ENCODE measurements at regions not wholly inside any gene's neighbourhood (a gene's known extent, or its start where the extent isn't known, plus 50 kb on each side); places are given as distances from the start of the nearest gene placed in this dataset.
"Not testable (repeated sequence)": the region's sequence is repeated elsewhere in the genome, so short reads cannot be mapped to it uniquely, and the experiment has no call there.

DNA sequence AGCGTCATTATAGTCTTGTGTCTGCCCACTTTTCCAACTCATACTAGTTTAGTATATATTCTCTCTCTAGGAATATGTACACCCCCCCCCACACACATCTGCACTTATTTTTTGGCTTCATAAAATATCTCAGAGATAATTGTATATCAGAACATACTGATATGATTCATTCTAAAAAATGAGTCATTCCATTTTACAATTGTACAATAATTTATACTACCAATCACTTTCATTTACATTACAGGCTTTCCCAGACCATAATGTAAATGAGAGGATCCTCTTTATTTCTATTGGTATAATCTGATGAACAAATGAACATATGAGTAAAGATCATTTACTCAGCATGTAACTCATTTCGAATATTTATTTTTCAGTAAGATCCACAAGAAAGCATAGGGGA is 1842.9 kb upstream of the C9orf72 start:
- TF ChIP-seq, protein P1, sequence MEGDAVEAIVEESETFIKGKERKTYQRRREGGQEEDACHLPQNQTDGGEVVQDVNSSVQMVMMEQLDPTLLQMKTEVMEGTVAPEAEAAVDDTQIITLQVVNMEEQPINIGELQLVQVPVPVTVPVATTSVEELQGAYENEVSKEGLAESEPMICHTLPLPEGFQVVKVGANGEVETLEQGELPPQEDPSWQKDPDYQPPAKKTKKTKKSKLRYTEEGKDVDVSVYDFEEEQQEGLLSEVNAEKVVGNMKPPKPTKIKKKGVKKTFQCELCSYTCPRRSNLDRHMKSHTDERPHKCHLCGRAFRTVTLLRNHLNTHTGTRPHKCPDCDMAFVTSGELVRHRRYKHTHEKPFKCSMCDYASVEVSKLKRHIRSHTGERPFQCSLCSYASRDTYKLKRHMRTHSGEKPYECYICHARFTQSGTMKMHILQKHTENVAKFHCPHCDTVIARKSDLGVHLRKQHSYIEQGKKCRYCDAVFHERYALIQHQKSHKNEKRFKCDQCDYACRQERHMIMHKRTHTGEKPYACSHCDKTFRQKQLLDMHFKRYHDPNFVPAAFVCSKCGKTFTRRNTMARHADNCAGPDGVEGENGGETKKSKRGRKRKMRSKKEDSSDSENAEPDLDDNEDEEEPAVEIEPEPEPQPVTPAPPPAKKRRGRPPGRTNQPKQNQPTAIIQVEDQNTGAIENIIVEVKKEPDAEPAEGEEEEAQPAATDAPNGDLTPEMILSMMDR (IDR thresholded peaks at IDR 0.05; ENCODE audit: low read depth, low read length) = no peak
- H3K4me3 ChIP-seq (ENCODE audit: low read depth, low read length) = no peak overlapping the region

DNA sequence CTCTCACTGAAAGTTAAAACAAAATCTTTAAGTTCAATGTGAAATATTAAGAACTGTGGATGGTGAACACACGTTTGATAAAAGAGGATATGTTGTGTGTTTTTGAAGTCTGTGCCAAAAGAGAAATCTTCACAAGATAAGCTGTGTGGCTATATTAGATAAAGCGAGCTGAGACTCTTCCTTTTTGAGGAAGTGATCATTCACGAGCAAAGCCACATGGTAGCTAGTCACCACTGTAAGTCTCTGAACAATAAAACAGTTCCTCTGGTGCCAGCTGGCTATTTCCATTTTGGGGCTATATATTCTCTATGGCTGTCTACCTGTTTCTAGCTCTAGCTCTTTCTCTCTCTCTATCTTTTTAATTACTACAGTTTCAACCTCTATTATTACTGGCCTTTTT is 1849.2 kb upstream of the C9orf72 start:
- TF ChIP-seq, protein P1 (IDR thresholded peaks at IDR 0.05; ENCODE audit: low read depth, low read length) = no peak
- no peak overlapping the region for H3K4me3 ChIP-seq (ENCODE audit: low read depth, low read length)

DNA sequence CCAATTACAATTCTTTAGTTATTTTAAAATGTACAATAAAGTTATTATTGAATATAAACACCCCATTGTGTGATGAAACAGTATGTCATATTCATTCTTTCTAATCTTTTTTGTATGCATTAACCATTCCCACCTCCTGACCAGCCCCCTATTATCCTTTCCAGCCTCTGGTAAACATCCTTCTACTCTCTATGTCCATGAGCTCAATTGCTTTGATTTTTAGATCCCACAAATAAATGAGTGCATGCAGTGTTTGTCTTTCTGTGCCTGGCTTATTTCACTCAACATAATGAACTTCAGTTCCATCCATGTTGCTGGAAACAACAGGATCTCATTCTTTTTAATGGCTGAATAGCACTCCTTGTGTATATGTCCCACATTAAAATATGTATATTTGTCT is 1858.9 kb upstream of the C9orf72 start:
- H3K4me3 ChIP-seq (ENCODE audit: low read depth, low read length) = no peak overlapping the region
- TF ChIP-seq, protein P1 (IDR thresholded peaks at IDR 0.05; ENCODE audit: low read depth, low read length) = no peak

DNA sequence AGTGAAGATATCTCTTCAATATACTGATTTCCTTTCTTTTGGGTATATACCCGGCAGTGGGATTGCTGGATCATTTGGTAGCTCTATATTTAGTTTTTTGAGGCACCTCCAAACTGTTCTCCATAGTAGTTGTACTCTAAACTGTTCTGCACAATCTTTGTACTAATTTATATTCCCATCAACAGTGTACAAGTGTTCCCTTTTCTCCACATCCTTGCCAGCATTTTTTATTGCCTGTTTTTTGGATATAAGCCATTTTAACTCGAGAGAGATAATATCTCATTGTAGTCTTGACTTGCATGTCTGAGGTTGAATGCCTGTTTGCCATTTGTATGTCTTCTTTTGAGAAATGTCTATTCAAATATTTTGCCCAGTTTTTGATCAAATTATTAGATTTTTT is 1859.4 kb upstream of the C9orf72 start:
- H3K4me3 ChIP-seq (ENCODE audit: low read depth, low read length) = not testable (repeated sequence)

DNA sequence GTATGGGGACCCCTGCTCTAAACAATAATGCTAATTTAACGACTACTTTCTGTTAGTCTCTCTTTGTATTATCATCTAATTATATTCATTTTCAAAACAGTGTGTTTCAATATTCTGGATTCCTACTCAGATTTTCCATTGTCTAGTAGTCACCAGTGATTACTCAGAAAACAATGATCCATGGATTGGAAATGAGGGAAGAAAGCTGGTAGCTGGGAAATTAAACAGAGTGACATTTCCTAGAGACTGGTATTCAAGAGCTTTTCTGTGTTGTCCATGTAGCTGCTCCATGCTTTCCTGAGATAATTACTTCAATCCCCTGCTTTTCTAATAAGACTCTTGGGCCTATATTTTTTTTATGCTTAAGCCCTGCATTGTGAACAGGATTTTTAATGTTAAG is 1862.1 kb upstream of the C9orf72 start:
- TF ChIP-seq, protein P1 (IDR thresholded peaks at IDR 0.05; ENCODE audit: low read depth, low read length) = no peak
- H3K4me3 ChIP-seq (ENCODE audit: low read depth, low read length) = no peak overlapping the region

DNA sequence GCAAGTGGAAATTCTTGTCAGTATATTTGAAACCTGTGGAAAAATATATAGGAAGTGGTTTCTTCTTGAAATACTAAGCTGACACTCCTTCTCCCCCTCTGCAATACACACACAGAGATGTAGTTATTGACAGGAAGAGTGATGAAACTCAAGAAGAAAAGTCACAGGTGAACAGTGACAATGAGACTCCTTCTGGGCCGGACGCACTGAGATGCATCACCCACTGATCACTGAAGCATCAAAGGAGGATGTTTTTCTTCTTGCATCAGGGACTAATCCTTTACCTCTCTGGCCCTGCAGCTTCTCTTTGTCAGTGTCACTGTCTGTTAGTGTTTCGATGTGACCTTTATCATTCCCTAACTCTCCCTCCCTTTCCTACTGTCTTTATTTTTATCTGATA is 1864.2 kb upstream of the C9orf72 start:
- H3K4me3 ChIP-seq (ENCODE audit: low read depth, low read length) = no peak overlapping the region

DNA sequence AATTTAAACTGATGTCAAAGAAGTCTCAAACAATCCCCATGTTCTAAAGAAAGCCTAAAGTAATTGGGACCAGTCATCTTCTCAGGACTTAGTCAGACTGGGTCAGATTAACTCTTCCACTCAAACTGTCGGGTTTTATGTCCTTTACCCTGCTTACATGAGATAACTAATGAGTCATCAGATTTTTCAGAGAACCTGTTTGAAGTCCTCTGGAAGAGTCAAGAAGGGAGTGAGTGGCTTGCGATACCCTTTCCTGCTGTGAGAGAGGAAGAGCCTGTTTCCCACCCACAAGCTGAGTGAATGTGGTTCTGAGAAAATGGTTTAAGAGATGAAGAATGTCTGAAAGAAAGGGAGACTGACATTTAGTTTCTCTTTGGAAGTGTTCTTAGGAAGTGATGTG is 1866.7 kb upstream of the C9orf72 start:
- no peak overlapping the region for H3K4me3 ChIP-seq (ENCODE audit: low read depth, low read length)
- TF ChIP-seq, protein P1 (IDR thresholded peaks at IDR 0.05; ENCODE audit: low read depth, low read length) = no peak

More for the DNA sequence above, 1864.2 kb upstream of the C9orf72 start:
- TF ChIP-seq, protein P1 (IDR thresholded peaks at IDR 0.05; ENCODE audit: low read depth, low read length) = no peak

DNA sequence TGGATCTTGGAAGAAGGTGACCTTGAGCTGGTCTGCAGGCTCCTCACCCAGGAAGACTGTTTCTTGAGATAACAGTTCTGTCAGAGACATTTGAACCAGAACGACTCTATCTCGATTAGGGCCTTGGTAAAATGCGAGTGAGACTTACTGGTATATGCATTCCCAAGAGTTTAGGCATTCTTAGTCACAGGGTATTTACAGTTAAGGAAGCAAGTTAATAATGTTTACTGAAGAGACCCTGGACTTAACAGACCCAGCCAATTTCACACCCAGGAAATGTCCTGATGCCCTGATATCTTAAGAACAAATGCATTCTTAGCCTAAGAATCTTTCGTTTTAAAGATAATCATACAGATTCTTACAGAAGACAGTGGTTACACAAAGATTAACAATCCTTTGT is 1867.2 kb upstream of the C9orf72 start:
- TF ChIP-seq, protein P1 (IDR thresholded peaks at IDR 0.05; ENCODE audit: low read depth, low read length) = no peak
- H3K4me3 ChIP-seq (ENCODE audit: low read depth, low read length) = no peak overlapping the region

Measured in WI38 (cell line).